Body of pancreas (tissue), 4 donors: ENCODE measurements at regions not wholly inside any gene's neighbourhood (a gene's known extent, or its start where the extent isn't known, plus 50 kb on each side); places are given as distances from the start of the nearest gene placed in this dataset.

Experiments used
- ATAC-seq: fragments of 150-250 bp; one replicate; pipeline ENCODE4 v1.9.1; 2016
- DNase-seq, 4 donors: peaks; one replicate each; pipeline ENCODE4 v3.0.0-alpha.2; 2019
- H3K27ac ChIP-seq, 4 donors: fragments of 200-600 bp; sonication (generic); 1 replicate in 3 of 4; 2 replicates in 1 of 4; pipeline versions ENCODE4 v1.5.1 to v1.6.1; 2016 to 2019; ENCODE audit warnings: mild to moderate bottlenecking in 1 of 4, mixed read lengths in 1 of 4, moderate library complexity in 1 of 4
- H3K27me3 ChIP-seq, 2 donors: fragments of 200-600 bp; sonication (generic); one replicate each; pipeline ENCODE4 v1.6.0; 2016; ENCODE audit warnings: mild to moderate bottlenecking in 1 of 2
- H3K36me3 ChIP-seq, 2 donors: fragments of 200-600 bp; sonication (generic); replicated peaks in 1 of 2; 2 replicates each; pipeline ENCODE4 v1.5.1; 2016; ENCODE audit warnings: low read depth in 2 of 2; ENCODE audit not compliant: insufficient read depth in 1 of 2
- H3K4me1 ChIP-seq: fragments of 200-600 bp; sonication (generic); one replicate; pipeline ENCODE4 v1.6.0; 2016
- H3K4me3 ChIP-seq, 2 donors: fragments of 200-600 bp; sonication (generic); 1 replicate in 1 of 2; 2 replicates in 1 of 2; pipeline ENCODE4 v1.5.1; 2016 to 2019
- H3K9me3 ChIP-seq, 3 donors: fragments of 200-600 bp; sonication (generic); 1 replicate in 2 of 3; 2 replicates in 1 of 3; pipeline ENCODE4 v1.5.1; 2016
- POLR2A ChIP-seq, 3 donors: fragments of 450-650 bp; IDR thresholded peaks; one replicate each; pipeline ENCODE4 v1.6.1; 2016; ENCODE audit warnings: antibody characterized with exemption in 3 of 3, mild to moderate bottlenecking in 2 of 3
- WGBS, 2 donors: methylation state at CpG; one replicate each; pipeline ENCODE4 v1.1.5; 2017; 5-methylcytosine and 5-hydroxymethylcytosine counted together
- intact Hi-C: fragments of 100-400 bp; cut with DNase I; formaldehyde crosslinking; loops from one replicate; pipeline ENCODE4 v1.15.1; 2023
- TF ChIP-seq, protein P1 (sequence below), 7 experiments: fragments of 450-650 bp in 4 of 7; fragments of 200-600 bp in 3 of 7; sonication (generic) in 3 of 7; IDR thresholded peaks; one replicate each; pipeline ENCODE4 v1.5.1; 2016 to 2019; ENCODE audit warnings: antibody characterized with exemption in 7 of 7

GRCh38 chr12:94790370-94790769, 140.0 kb upstream of the TMCC3 start:
- no peak for ATAC-seq
- WGBS, 2 donors, result 60 to 62% methylated on average over 3 of the region's 3 CpGs

DNA sequence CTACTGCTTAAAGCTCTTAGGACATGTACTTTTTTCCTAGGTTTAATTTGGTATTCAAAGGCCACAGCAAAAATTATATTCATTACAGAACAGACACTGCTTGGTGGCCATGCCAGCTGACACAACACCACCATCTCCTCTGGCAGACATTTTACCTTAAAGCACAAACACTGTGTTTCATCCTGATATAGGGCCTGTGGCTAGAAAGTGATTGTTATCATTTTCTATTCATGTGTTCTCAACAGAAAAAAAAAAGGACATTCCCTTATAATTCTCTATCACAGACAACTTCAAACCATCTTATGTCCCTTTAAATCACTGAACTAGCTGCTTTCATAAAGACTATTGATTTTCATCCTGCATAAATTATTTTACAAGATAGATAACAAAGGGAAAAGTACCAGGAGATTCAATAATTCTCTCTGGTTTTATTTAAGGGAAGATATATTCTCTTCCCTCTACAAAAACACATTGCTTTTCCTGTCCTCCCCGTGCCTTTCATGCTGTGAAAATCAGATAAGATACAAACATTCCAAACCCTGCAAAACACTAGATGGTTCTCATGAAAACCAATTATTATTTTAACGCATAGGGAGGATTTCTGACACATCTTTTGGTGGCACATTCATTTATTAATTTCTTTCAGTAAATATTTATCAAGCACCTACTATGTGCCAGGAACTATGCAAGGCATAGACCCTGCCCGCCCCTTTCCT, 139.3 kb upstream of the TMCC3 start:
- H3K27me3 ChIP-seq, result no peaks in the 10 kb centered on the region
- H3K4me3 ChIP-seq, result no peak overlapping the region
- intact Hi-C loops, result no loop called here
- TF ChIP-seq POLR2A (IDR thresholded peaks at IDR 0.05), result no peak
- TF ChIP-seq, protein P1, sequence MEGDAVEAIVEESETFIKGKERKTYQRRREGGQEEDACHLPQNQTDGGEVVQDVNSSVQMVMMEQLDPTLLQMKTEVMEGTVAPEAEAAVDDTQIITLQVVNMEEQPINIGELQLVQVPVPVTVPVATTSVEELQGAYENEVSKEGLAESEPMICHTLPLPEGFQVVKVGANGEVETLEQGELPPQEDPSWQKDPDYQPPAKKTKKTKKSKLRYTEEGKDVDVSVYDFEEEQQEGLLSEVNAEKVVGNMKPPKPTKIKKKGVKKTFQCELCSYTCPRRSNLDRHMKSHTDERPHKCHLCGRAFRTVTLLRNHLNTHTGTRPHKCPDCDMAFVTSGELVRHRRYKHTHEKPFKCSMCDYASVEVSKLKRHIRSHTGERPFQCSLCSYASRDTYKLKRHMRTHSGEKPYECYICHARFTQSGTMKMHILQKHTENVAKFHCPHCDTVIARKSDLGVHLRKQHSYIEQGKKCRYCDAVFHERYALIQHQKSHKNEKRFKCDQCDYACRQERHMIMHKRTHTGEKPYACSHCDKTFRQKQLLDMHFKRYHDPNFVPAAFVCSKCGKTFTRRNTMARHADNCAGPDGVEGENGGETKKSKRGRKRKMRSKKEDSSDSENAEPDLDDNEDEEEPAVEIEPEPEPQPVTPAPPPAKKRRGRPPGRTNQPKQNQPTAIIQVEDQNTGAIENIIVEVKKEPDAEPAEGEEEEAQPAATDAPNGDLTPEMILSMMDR (IDR thresholded peaks at IDR 0.05), result no peak
- DNase-seq (no peak), ATAC-seq (no peak)
- H3K36me3 ChIP-seq, result no peaks in the 10 kb centered on the region
- no peak overlapping the region for H3K27ac ChIP-seq
- no peaks in the 10 kb centered on the region for H3K9me3 ChIP-seq
- WGBS, 2 donors, result 48% methylated on average over 3 of the region's 3 CpGs
- H3K4me1 ChIP-seq, result no peaks in the 10 kb centered on the region

More at GRCh38 chr12:94790370-94790769, 140.0 kb upstream of the TMCC3 start:
- TF ChIP-seq, protein P1 (IDR thresholded peaks at IDR 0.05), result no peak
- TF ChIP-seq POLR2A (IDR thresholded peaks at IDR 0.05), result no peak
- H3K27me3 ChIP-seq, result no peaks in the 10 kb centered on the region
- H3K9me3 ChIP-seq, result no peaks in the 10 kb centered on the region
- DNase-seq, result no peak
- H3K4me3 ChIP-seq, result no peak overlapping the region
- intact Hi-C loops, result no loop called here
- no peaks in the 10 kb centered on the region for H3K4me1 ChIP-seq
- no peak overlapping the region for H3K27ac ChIP-seq
- no peaks in the 10 kb centered on the region for H3K36me3 ChIP-seq

- H3K4me1 ChIP-seq, result no peaks in the 10 kb centered on the region
- 34 to 35% methylated on average over 2 of the region's 2 CpGs for WGBS, 2 donors
- no peaks in the 10 kb centered on the region for H3K36me3 ChIP-seq
- TF ChIP-seq POLR2A (IDR thresholded peaks at IDR 0.05), result no peak
- TF ChIP-seq, protein P1 (IDR thresholded peaks at IDR 0.05), result no peak
- H3K27me3 ChIP-seq, result no peaks in the 10 kb centered on the region
- H3K9me3 ChIP-seq, result no peaks in the 10 kb centered on the region
- no peak overlapping the region for H3K4me3 ChIP-seq
- ATAC-seq (no peak), DNase-seq (no peak)
- intact Hi-C loops, result no loop called here
- H3K27ac ChIP-seq, result no peak overlapping the region
These were observed 137.9 kb upstream of the TMCC3 start for GRCh38 chr12:94788298-94788697.

DNA sequence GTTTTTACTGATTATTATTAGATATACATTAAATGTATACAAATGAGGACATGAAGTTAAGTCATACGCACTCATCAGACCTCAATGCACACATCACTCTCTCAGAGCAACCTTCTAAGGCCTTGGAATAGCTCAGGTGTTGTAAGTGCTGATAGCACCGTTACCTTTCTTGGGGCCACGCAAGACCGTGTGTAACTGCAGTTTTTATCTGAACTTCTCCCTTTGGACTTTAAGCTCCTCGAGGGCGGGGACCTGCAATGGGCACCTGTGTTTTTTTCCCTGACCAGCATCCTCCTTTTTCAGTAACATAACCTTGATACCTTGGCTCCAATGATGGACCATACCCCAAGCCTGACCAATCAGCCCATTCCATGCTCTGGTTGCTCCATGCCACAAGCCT, 136.5 kb upstream of the TMCC3 start:
- Histone ChIP-seq H3K4me3 (no peak overlapping the region), H3K9me3 (no peaks in the 10 kb centered on the region), H3K27ac (no peak overlapping the region), H3K4me1 (no peaks in the 10 kb centered on the region), H3K36me3 (no peaks in the 10 kb centered on the region), H3K27me3 (no peaks in the 10 kb centered on the region)
- TF ChIP-seq POLR2A (IDR thresholded peaks at IDR 0.05), result no peak
- TF ChIP-seq, protein P1 (IDR thresholded peaks at IDR 0.05), result no peak
- 60 to 66% methylated on average over 6 of the region's 6 CpGs for WGBS, 2 donors
- intact Hi-C loops, result no loop called here
- ATAC-seq (no peak), DNase-seq (no peak)

DNA sequence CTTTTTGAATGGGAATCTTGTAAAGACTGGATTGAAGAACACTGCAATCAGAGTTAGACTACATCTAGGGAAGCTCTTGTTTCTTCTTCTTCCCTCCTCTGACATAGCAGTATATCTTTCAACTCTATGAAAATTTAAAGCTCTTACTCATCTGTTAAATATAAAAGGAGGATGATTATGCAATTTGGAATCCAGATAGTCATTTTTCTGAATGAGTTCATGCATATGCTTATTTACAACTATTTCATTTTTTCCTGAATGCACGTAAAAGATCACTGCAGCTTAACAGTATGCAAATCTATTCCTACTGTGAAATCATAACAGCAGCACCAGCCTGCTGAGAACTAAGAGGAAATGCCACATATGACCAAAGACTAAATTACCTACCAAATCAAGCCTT, 133.5 kb upstream of the TMCC3 start:
- 40 to 42% methylated on average over 1 of the region's 1 CpG for WGBS, 2 donors
- no peak for ATAC-seq
- no peak for DNase-seq
- intact Hi-C loops, result no loop called here
- no peak overlapping the region for H3K4me3 ChIP-seq
- H3K4me1 ChIP-seq, result no peaks in the 10 kb centered on the region
- H3K9me3 ChIP-seq, result no peaks in the 10 kb centered on the region
- TF ChIP-seq, protein P1 (IDR thresholded peaks at IDR 0.05), result no peak
- no peak for TF ChIP-seq POLR2A (IDR thresholded peaks at IDR 0.05)
- H3K36me3 ChIP-seq, result no peaks in the 10 kb centered on the region
- H3K27ac ChIP-seq, result no peak overlapping the region
- no peaks in the 10 kb centered on the region for H3K27me3 ChIP-seq
